ENCODE measurements at regions not wholly inside any gene's neighbourhood (a gene's known extent, or its start where the extent isn't known, plus 50 kb on each side); places are given as distances from the start of the nearest gene placed in this dataset.
A peak's percentile ranks its signal among the peaks of the same experiment; 100 is the strongest.
"Not testable (repeated sequence)": the region's sequence is repeated elsewhere in the genome, so short reads cannot be mapped to it uniquely, and the experiment has no call there.

GRCh38 chr2:58501371-58502160 lies 260.4 kb upstream of the FANCL start:
- no peak for DNase-seq

- peak; percentile 65 for DNase-seq
Observed at GRCh38 chr2:58497168-58497567, 256.0 kb upstream of the FANCL start.

- DNase-seq, result no peak
Observed at GRCh38 chr2:58495806-58496205, 254.7 kb upstream of the FANCL start.

GRCh38 chr2:58494071-58494501 lies 253.0 kb upstream of the FANCL start:
- no peak for DNase-seq

GRCh38 chr2:58484629-58485028 lies 243.5 kb upstream of the FANCL start:
- DNase-seq, result no peak

- no peak for DNase-seq
Observed at GRCh38 chr2:58484221-58484620, 243.1 kb upstream of the FANCL start.

- no peak for DNase-seq
Observed at GRCh38 chr2:58483307-58483706, 242.2 kb upstream of the FANCL start.

GRCh38 chr2:58481670-58482069 lies 240.5 kb upstream of the FANCL start:
- DNase-seq, result no peak

- no peak for DNase-seq
Observed at GRCh38 chr2:58480141-58480540, 239.0 kb upstream of the FANCL start.

GRCh38 chr2:58479535-58480140 lies 238.5 kb upstream of the FANCL start:
- no peak for DNase-seq

- no peak for DNase-seq
Observed at GRCh38 chr2:58476556-58476955, 235.4 kb upstream of the FANCL start.

- no peak for DNase-seq
Observed at GRCh38 chr2:58475756-58476155, 234.6 kb upstream of the FANCL start.

GRCh38 chr2:58473165-58473564 lies 232.0 kb upstream of the FANCL start:
- DNase-seq, result no peak

GRCh38 chr2:58466804-58467203 lies 225.7 kb upstream of the FANCL start:
- DNase-seq, result no peak

- DNase-seq, result not testable (repeated sequence)
Observed at GRCh38 chr2:58466021-58466420, 224.9 kb upstream of the FANCL start.

- no peak for DNase-seq
Observed at GRCh38 chr2:58460670-58461069, 219.5 kb upstream of the FANCL start.

GRCh38 chr2:58449286-58450010 lies 208.3 kb upstream of the FANCL start:
- no peak for DNase-seq

- no peak for DNase-seq
Observed at GRCh38 chr2:58448845-58449244, 207.7 kb upstream of the FANCL start.

GRCh38 chr2:58448065-58448507 lies 207.0 kb upstream of the FANCL start:
- peak; percentile 94 for DNase-seq

GRCh38 chr2:58447586-58447985 lies 206.5 kb upstream of the FANCL start:
- no peak for DNase-seq

GRCh38 chr2:58441643-58442042 lies 200.5 kb upstream of the FANCL start:
- DNase-seq, result no peak

GRCh38 chr2:58436872-58437271 lies 195.7 kb upstream of the FANCL start:
- DNase-seq, result no peak

- no peak for DNase-seq
Observed at GRCh38 chr2:58435246-58435645, 194.1 kb upstream of the FANCL start.

- no peak for DNase-seq
Observed at GRCh38 chr2:58434692-58435091, 193.6 kb upstream of the FANCL start.

All from islet precursor cell (in vitro differentiated cells).